ENCODE measurements at regions not wholly inside any gene's neighbourhood (a gene's known extent, or its start where the extent isn't known, plus 50 kb on each side); places are given as distances from the start of the nearest gene placed in this dataset.

- DNase-seq (ENCODE audit: low spot score), result no peak
Measured at GRCh38 chr11:97149741-97150140, 759.9 kb downstream of the JRKL start.

GRCh38 chr11:97157221-97157740 lies 767.5 kb downstream of the JRKL start:
- no peak for DNase-seq (ENCODE audit: low spot score)

- DNase-seq (ENCODE audit: low spot score), result no peak
Measured at GRCh38 chr11:97158243-97158642, 768.4 kb downstream of the JRKL start.

- DNase-seq (ENCODE audit: low spot score), result no peak
Measured at GRCh38 chr11:97163631-97164191, 773.9 kb downstream of the JRKL start.

- DNase-seq (ENCODE audit: low spot score), result no peak
Measured at GRCh38 chr11:97201743-97202612, 812.2 kb downstream of the JRKL start.

- DNase-seq (ENCODE audit: low spot score), result no peak
Measured at GRCh38 chr11:97202613-97203292, 812.9 kb downstream of the JRKL start.

- no peak for DNase-seq (ENCODE audit: low spot score)
Measured at GRCh38 chr11:97218011-97218410, 828.2 kb downstream of the JRKL start.

- no peak for DNase-seq (ENCODE audit: low spot score)
Measured at GRCh38 chr11:97223647-97224046, 833.8 kb downstream of the JRKL start.

GRCh38 chr11:97224396-97224795 lies 834.6 kb downstream of the JRKL start:
- no peak for DNase-seq (ENCODE audit: low spot score)

GRCh38 chr11:97225794-97226193 lies 836.0 kb downstream of the JRKL start:
- no peak for DNase-seq (ENCODE audit: low spot score)

- no peak for DNase-seq (ENCODE audit: low spot score)
Measured at GRCh38 chr11:97229936-97230335, 840.1 kb downstream of the JRKL start.

- DNase-seq (ENCODE audit: low spot score), result no peak
Measured at GRCh38 chr11:97231231-97231630, 841.4 kb downstream of the JRKL start.

- no peak for DNase-seq (ENCODE audit: low spot score)
Measured at GRCh38 chr11:97234016-97234415, 844.2 kb downstream of the JRKL start.

- DNase-seq (ENCODE audit: low spot score), result no peak
Measured at GRCh38 chr11:97237151-97237550, 847.3 kb downstream of the JRKL start.

GRCh38 chr11:97247601-97248000 lies 857.8 kb downstream of the JRKL start:
- DNase-seq (ENCODE audit: low spot score), result no peak

GRCh38 chr11:97254790-97255189 lies 865.0 kb downstream of the JRKL start:
- DNase-seq (ENCODE audit: low spot score), result no peak

- DNase-seq (ENCODE audit: low spot score), result no peak
Measured at GRCh38 chr11:97259434-97259833, 869.6 kb downstream of the JRKL start.

GRCh38 chr11:97259884-97260283 lies 870.1 kb downstream of the JRKL start:
- DNase-seq (ENCODE audit: low spot score), result no peak

- no peak for DNase-seq (ENCODE audit: low spot score)
Measured at GRCh38 chr11:97263183-97263858, 873.5 kb downstream of the JRKL start.

GRCh38 chr11:97269527-97269926 lies 879.7 kb downstream of the JRKL start:
- DNase-seq (ENCODE audit: low spot score), result no peak

GRCh38 chr11:97279341-97279740 lies 889.5 kb downstream of the JRKL start:
- DNase-seq (ENCODE audit: low spot score), result no peak

- no peak for DNase-seq (ENCODE audit: low spot score)
Measured at GRCh38 chr11:97280347-97280746, 890.5 kb downstream of the JRKL start.

Measured in germinal center (tissue), 1 donor.